Upper lobe of left lung (tissue), 6 donors: ENCODE measurements at regions not wholly inside any gene's neighbourhood (a gene's known extent, or its start where the extent isn't known, plus 50 kb on each side); places are given as distances from the start of the nearest gene placed in this dataset.

Source experiments
- ATAC-seq, 2 donors: fragments of 200-7000 bp; cut with Tn5 transposase; one replicate each; pipeline ENCODE4 v1.9.1; 2022; ENCODE audit warnings: mild to moderate bottlenecking in 2 of 2, moderate library complexity in 2 of 2; ENCODE audit not compliant: low FRiP score in 2 of 2
- DNase-seq, 2 donors: peaks; one replicate each; pipeline ENCODE4 v3.0.0-alpha.2; 2019 to 2020
- H3K27ac ChIP-seq, 4 donors: fragments of 200-600 bp; sonication (generic); one replicate each; pipeline ENCODE4 v1.5.1; 2016 to 2019
- H3K27me3 ChIP-seq, 4 donors: fragments of 200-600 bp; sonication (generic); one replicate each; pipeline ENCODE4 v1.5.1; 2017 to 2019
- H3K36me3 ChIP-seq, 4 donors: fragments of 200-600 bp; sonication (generic); one replicate each; pipeline ENCODE4 v1.5.1; 2016 to 2019
- H3K4me1 ChIP-seq, 4 donors: fragments of 200-600 bp; sonication (generic); one replicate each; pipeline ENCODE4 v1.5.1; 2018 to 2019
- H3K4me3 ChIP-seq, 4 donors: fragments of 200-600 bp; sonication (generic); one replicate each; pipeline ENCODE4 v1.5.1; 2017 to 2019; ENCODE audit warnings: mild to moderate bottlenecking in 2 of 4, moderate library complexity in 1 of 4
- H3K9me3 ChIP-seq, 4 donors: fragments of 200-600 bp; sonication (generic); one replicate each; pipeline ENCODE4 v1.5.1; 2018 to 2019
- CTCF ChIP-seq, 6 experiments: fragments of 450-650 bp in 4 of 6; fragments of 200-600 bp in 2 of 6; sonication (generic) in 2 of 6; IDR thresholded peaks; one replicate each; pipeline ENCODE4 v1.5.1; 2016 to 2019; ENCODE audit warnings: antibody characterized with exemption in 6 of 6
- EP300 ChIP-seq, 4 donors: sonication (generic); formaldehyde crosslinking; IDR thresholded peaks; one replicate each; pipeline ENCODE4 v1.5.1; 2017; ENCODE audit warnings: antibody characterized with exemption in 4 of 4, control low read depth in 2 of 4
- POLR2A ChIP-seq, 4 donors: fragments of 450-650 bp; IDR thresholded peaks; one replicate each; pipeline ENCODE4 v1.5.1; 2016 to 2017; ENCODE audit warnings: antibody characterized with exemption in 4 of 4, mild to moderate bottlenecking in 2 of 4
- POLR2AphosphoS5 ChIP-seq, 2 donors: sonication (generic); formaldehyde crosslinking; IDR thresholded peaks; one replicate each; pipeline ENCODE4 v1.5.1; 2017; ENCODE audit warnings: antibody characterized with exemption in 2 of 2
- WGBS, 2 donors: methylation state at CpG; one replicate each; pipeline ENCODE4 v1.1.5; 2017 to 2018; 5-methylcytosine and 5-hydroxymethylcytosine counted together
- donor health status: DM: no; HTN: no; CAD: no; lungs with moderate emphysema.
- donor health status: DM: no; HTN: yes; CAD: no; lungs with severe emphysema.

DNA sequence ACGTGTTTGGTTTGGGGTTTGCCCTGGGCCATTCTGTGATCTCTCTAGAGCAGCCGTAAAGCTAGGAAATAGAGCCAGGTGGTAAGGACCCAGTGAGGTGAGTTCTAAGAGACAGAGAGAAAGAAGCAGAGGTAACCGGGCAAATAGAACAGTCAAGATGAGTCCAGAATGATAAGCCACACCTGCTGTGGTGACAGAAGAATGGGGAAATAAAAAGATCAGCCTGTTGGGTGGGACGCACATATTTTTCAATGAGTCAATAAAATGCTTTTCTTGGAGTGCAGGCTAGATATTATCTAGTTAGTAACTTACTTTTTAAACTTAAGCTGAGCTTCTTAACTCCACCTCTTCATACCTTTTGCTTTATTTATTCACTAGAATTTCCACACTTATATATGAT lies 135.0 kb downstream of the NFKBIZ start:
- Histone ChIP-seq H3K36me3 (no peaks in the 10 kb centered on the region), H3K27me3 (no peaks in the 10 kb centered on the region), H3K27ac (no peak overlapping the region), H3K4me3 (no peak overlapping the region), H3K9me3 (no peaks in the 10 kb centered on the region), H3K4me1 (peaks cover 0 to 5% (median 0%) of the 10 kb centered on the region in 4 donors)
- DNase-seq: no peak
- no peak for ATAC-seq
- WGBS, 2 donors: 85 to 93% methylated on average over 4 of the region's 4 CpGs
- TF ChIP-seq EP300 (IDR thresholded peaks at IDR 0.05) (no peak), POLR2AphosphoS5 (IDR thresholded peaks at IDR 0.05) (no peak), CTCF (IDR thresholded peaks at IDR 0.05) (no peak), POLR2A (IDR thresholded peaks at IDR 0.05) (no peak)

DNA sequence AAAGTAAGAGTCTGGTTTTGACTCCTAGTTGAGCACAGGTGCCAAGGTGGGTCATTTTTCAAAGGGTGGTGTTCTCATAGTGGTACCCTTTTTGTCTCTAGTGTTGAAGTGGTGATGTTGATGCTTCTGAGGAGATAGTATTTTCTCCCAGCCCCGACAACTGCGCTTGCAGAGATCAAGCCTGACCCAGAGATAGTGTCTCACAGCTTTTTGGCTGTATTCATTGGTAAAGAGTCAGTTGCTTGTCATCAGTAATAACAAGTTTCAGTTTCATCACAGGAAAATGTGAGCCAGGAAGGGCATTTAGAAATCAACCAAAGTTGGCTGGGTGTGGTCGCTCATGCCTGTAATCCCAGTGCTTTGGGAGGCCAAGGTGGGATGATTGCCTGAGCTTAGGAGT lies 139.3 kb downstream of the NFKBIZ start:
- Histone ChIP-seq H3K27ac (peak overlapping the region in 1 of 4 donors; percentile 21), H3K4me1 (peaks cover 0 to 5% (median 0%) of the 10 kb centered on the region in 4 donors), H3K4me3 (no peak overlapping the region), H3K27me3 (no peaks in the 10 kb centered on the region), H3K9me3 (no peaks in the 10 kb centered on the region), H3K36me3 (no peaks in the 10 kb centered on the region)
- TF ChIP-seq EP300 (IDR thresholded peaks at IDR 0.05): no peak
- TF ChIP-seq CTCF (IDR thresholded peaks at IDR 0.05): no peak
- no peak for TF ChIP-seq POLR2A (IDR thresholded peaks at IDR 0.05)
- TF ChIP-seq POLR2AphosphoS5 (IDR thresholded peaks at IDR 0.05): no peak
- ATAC-seq: no peak
- no peak for DNase-seq
- 63 to 84% methylated on average over 3 of the region's 3 CpGs for WGBS, 2 donors

- no peaks in the 10 kb centered on the region for H3K9me3 ChIP-seq
- DNase-seq (no peak), ATAC-seq (no peak)
- no peak overlapping the region for H3K4me3 ChIP-seq
- H3K4me1 ChIP-seq: peaks cover 0 to 5% (median 0%) of the 10 kb centered on the region in 4 donors
- TF ChIP-seq POLR2A (IDR thresholded peaks at IDR 0.05) (no peak), POLR2AphosphoS5 (IDR thresholded peaks at IDR 0.05) (no peak), CTCF (IDR thresholded peaks at IDR 0.05) (no peak), EP300 (IDR thresholded peaks at IDR 0.05) (no peak)
- WGBS, 2 donors: 85 to 90% methylated on average over 5 of the region's 5 CpGs
- H3K27me3 ChIP-seq: no peaks in the 10 kb centered on the region
- no peaks in the 10 kb centered on the region for H3K36me3 ChIP-seq
- no peak overlapping the region for H3K27ac ChIP-seq
These were observed 140.4 kb downstream of the NFKBIZ start for GRCh38 chr3:101989578-101990200.

DNA sequence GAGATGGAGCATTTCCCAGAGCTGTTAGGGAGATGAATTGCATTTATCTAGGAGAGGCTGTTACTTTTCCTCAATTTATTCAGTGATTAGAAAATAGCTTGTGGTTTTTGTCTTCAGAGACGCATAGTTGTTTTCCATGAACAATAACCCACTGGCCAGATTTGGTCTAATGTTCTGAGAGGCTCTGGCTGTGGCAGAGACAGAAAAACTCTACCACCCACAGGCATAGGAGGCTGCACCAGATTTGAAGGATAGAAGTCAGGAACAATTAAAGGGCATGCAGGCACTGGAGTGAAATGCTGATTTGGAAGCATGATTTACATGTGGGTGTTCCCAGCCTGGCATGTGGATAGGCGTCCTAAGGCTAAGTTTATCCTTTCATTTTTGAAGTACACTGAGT lies 143.5 kb downstream of the NFKBIZ start:
- Histone ChIP-seq H3K36me3 (no peaks in the 10 kb centered on the region), H3K4me1 (peaks cover 0 to 5% (median 0%) of the 10 kb centered on the region in 4 donors), H3K27ac (no peak overlapping the region), H3K4me3 (no peak overlapping the region), H3K9me3 (no peaks in the 10 kb centered on the region), H3K27me3 (no peaks in the 10 kb centered on the region)
- DNase-seq (no peak), ATAC-seq (no peak)
- TF ChIP-seq POLR2AphosphoS5 (IDR thresholded peaks at IDR 0.05) (no peak), EP300 (IDR thresholded peaks at IDR 0.05) (no peak), CTCF (IDR thresholded peaks at IDR 0.05) (no peak), POLR2A (IDR thresholded peaks at IDR 0.05) (no peak)
- 66 to 78% methylated on average over 2 of the region's 2 CpGs for WGBS, 2 donors

- no peak overlapping the region for H3K27ac ChIP-seq
- WGBS, 2 donors: 76 to 78% methylated on average over 3 of the region's 3 CpGs
- no peaks in the 10 kb centered on the region for H3K27me3 ChIP-seq
- H3K4me1 ChIP-seq: no peaks in the 10 kb centered on the region
- no peak for DNase-seq
- H3K36me3 ChIP-seq: no peaks in the 10 kb centered on the region
- no peaks in the 10 kb centered on the region for H3K9me3 ChIP-seq
- TF ChIP-seq POLR2A (IDR thresholded peaks at IDR 0.05) (no peak), POLR2AphosphoS5 (IDR thresholded peaks at IDR 0.05) (no peak), EP300 (IDR thresholded peaks at IDR 0.05) (no peak), CTCF (IDR thresholded peaks at IDR 0.05) (no peak)
- no peak overlapping the region for H3K4me3 ChIP-seq
- ATAC-seq: no peak
These were observed 145.1 kb downstream of the NFKBIZ start for GRCh38 chr3:101994386-101994785.
